ENCODE measurements at regions not wholly inside any gene's neighbourhood (a gene's known extent, or its start where the extent isn't known, plus 50 kb on each side); places are given as distances from the start of the nearest gene placed in this dataset.

GRCh38 chrX:137354851-137355250 lies 211.1 kb upstream of the ZIC3 start:
- Histone ChIP-seq H3K36me3 (no peaks in the 10 kb centered on the region), H3K27me3 (no peaks in the 10 kb centered on the region), H3K27ac (no peak overlapping the region), H3K4me3 (no peak overlapping the region), H3K9me3 (no peaks in the 10 kb centered on the region), H3K9ac (ENCODE audit: low read depth in 2 of 2, low read length in 2 of 2) (no peak overlapping the region), H3K4me1 (no peaks in the 10 kb centered on the region)
- no peak for TF ChIP-seq CTCF (IDR thresholded peaks at IDR 0.05)
- intact Hi-C loops (cut with DNase I), result no loop called here
- DNase-seq, result no peak

- Histone ChIP-seq H3K27ac (no peak overlapping the region), H3K27me3 (no peaks in the 10 kb centered on the region), H3K9me3 (no peaks in the 10 kb centered on the region), H3K9ac (ENCODE audit: low read depth in 2 of 2, low read length in 2 of 2) (no peak overlapping the region), H3K4me3 (no peak overlapping the region), H3K36me3 (no peaks in the 10 kb centered on the region), H3K4me1 (no peaks in the 10 kb centered on the region)
- no peak for DNase-seq
- TF ChIP-seq CTCF (IDR thresholded peaks at IDR 0.05), result no peak
- intact Hi-C loops (cut with DNase I), result no loop called here
Observed at GRCh38 chrX:137353404-137353803, 212.5 kb upstream of the ZIC3 start.

- intact Hi-C loops (cut with DNase I), result no loop called here
- Histone ChIP-seq H3K27ac (no peak overlapping the region), H3K9me3 (no peaks in the 10 kb centered on the region), H3K4me3 (no peak overlapping the region), H3K36me3 (no peaks in the 10 kb centered on the region), H3K9ac (ENCODE audit: low read depth in 2 of 2, low read length in 2 of 2) (no peak overlapping the region), H3K4me1 (no peaks in the 10 kb centered on the region), H3K27me3 (no peaks in the 10 kb centered on the region)
- DNase-seq, result no peak
- no peak for TF ChIP-seq CTCF (IDR thresholded peaks at IDR 0.05)
Observed at GRCh38 chrX:137352101-137352660, 213.7 kb upstream of the ZIC3 start.

GRCh38 chrX:137342969-137343368 lies 223.0 kb upstream of the ZIC3 start:
- Histone ChIP-seq H3K27ac (no peak overlapping the region), H3K9me3 (no peaks in the 10 kb centered on the region), H3K36me3 (no peaks in the 10 kb centered on the region), H3K27me3 (no peaks in the 10 kb centered on the region), H3K9ac (ENCODE audit: low read depth in 2 of 2, low read length in 2 of 2) (no peak overlapping the region), H3K4me1 (no peaks in the 10 kb centered on the region), H3K4me3 (no peak overlapping the region)
- no peak for TF ChIP-seq CTCF (IDR thresholded peaks at IDR 0.05)
- no peak for DNase-seq
- intact Hi-C loops (cut with DNase I), result no loop called here

- intact Hi-C loops (cut with DNase I), result no loop called here
Observed at GRCh38 chrX:137313627-137314026, 252.3 kb upstream of the ZIC3 start.

More at GRCh38 chrX:137313627-137314026, 252.3 kb upstream of the ZIC3 start:
- Histone ChIP-seq H3K9me3 (no peaks in the 10 kb centered on the region), H3K4me3 (no peak overlapping the region), H3K36me3 (no peaks in the 10 kb centered on the region), H3K9ac (ENCODE audit: low read depth in 2 of 2, low read length in 2 of 2) (no peak overlapping the region), H3K27ac (no peak overlapping the region), H3K4me1 (no peaks in the 10 kb centered on the region), H3K27me3 (no peaks in the 10 kb centered on the region)
- TF ChIP-seq CTCF (IDR thresholded peaks at IDR 0.05), result no peak
- no peak for DNase-seq

All from colonic mucosa (tissue), 4 donors.